ENCODE measurements at regions not wholly inside any gene's neighbourhood (a gene's known extent, or its start where the extent isn't known, plus 50 kb on each side); places are given as distances from the start of the nearest gene placed in this dataset.

- no peak for DNase-seq
Measured at GRCh38 chr10:129140921-129141885, 325.8 kb upstream of the MGMT start.

DNA sequence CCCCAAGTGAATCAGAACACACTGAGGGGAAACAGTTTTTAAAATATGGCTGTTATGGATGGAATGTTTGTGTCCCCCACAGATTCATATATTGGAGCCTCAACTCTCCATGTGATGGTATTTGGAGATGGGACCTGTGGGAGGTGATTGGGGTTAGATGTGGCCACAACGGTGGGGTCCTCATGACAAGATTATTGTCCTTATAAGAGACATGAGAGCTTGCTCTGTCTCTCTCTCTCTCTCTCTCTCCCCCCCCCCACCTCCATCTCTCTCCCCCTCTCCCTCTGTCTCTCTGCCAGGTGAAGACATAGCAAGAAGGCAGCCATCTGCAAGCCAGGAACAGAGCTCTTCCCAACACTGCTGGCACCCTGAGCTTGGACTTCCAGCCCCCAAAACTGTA is 315.8 kb upstream of the MGMT start:
- no peak for DNase-seq

- DNase-seq, result no peak
Measured at GRCh38 chr10:129156406-129156805, 310.6 kb upstream of the MGMT start.

DNA sequence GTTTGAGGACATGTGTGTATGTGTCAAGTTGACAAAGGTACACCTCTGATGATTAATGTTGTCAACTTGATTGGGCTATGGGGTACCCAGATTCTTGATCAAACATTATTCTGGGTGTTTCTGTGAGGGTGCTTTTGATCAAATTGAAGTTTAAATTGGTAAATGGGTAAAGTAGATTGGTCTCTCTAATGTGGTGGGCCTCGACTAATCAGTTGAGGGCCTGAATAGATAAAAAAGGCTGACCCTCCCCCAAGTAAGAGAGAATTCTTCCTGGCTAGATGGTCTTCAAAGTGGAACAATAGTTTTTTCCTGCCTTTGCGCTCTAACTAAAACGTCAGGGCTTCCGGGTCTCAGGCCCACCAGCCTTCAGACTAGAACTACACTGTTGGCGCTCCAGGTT is 309.9 kb upstream of the MGMT start:
- no peak for DNase-seq

DNA sequence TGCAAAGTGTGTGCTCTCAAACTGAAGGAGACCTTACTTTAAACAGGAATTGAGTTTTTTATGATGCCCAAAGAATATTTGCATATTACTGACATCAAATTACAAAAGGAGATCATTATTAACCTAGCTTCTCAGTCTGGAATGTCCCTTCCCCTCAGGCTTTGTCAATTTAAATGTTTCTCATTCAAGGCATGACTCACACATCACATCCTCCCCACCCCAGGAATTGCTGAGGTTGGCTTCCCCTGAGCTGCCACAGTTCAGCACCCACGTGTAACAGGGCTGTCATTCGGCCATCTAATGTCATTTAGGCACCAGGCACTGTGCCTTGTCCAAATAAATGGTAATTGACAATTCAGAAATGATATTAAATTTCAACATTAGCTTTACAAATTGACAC is 305.9 kb upstream of the MGMT start:
- DNase-seq, result no peak

DNA sequence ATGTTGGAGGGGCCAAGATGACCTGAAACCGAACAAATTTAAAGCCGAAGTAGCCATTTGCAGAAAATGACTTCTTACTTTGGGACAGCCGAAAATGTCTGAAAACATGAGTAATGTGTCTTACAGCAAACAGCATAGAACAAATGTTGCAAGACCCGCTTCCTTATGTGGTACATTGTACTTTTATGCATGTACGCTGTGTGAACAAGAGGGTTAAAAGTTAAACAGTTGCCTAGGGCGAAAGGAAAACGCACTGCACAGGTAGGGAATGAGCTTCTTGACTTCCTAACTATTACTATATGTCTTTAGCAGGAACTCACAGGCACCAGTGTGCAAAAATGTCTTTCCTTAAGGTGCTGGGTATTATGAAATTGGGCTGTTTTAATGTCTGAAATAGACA is 303.5 kb upstream of the MGMT start:
- no peak for DNase-seq

DNA sequence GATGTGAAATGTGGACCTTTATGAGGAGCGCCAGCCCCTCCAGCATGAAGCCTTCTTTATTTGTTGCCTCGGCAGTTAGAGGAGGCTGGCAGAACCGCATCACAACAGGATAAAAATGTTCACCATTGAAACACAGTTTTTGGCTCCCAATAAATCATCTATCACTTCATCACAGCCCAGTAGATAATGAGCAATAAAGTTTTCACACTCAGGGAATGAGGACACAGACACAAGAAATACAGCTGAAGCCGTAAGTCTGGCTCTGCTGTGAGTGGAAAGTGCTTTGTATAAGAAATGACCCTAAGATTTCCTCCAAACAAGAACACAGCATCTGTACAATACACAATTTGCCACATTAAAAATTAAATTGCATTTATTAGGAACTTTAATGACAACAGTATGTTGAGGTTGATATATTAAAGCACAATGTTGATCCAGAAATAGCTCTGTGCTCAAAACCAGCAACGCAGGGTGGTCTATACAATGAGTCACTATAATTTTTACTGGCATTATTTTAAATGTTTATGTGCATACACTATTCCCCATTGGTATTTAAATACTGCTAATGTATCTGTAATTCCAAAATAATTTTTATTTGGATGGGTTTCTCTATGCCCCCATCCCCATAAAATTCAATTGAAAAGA is 301.8 kb upstream of the MGMT start:
- no peak for DNase-seq

- no peak for DNase-seq
Measured at GRCh38 chr10:129165770-129166169, 301.3 kb upstream of the MGMT start.

GRCh38 chr10:129168660-129169059 is 298.4 kb upstream of the MGMT start:
- DNase-seq, result no peak

- no peak for DNase-seq
Measured at GRCh38 chr10:129169115-129169514, 297.9 kb upstream of the MGMT start.

DNA sequence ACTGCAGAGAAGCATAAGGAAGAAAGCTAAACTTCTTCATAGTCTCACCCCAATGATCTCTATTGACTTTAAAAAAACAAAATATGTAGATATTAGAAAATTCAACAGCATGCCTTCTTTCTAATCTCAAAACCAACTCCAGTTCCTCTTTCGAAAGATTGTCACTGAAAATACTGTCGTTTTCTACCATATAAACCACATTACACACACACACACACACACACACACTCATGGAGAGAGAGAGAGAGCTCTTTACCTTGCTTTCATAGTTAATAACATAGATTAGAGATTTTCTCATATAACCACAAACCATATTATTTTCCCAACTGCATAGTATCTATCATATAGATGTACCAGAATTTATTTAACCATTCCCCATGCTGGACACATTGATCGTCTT is 296.2 kb upstream of the MGMT start:
- DNase-seq, result no peak

DNA sequence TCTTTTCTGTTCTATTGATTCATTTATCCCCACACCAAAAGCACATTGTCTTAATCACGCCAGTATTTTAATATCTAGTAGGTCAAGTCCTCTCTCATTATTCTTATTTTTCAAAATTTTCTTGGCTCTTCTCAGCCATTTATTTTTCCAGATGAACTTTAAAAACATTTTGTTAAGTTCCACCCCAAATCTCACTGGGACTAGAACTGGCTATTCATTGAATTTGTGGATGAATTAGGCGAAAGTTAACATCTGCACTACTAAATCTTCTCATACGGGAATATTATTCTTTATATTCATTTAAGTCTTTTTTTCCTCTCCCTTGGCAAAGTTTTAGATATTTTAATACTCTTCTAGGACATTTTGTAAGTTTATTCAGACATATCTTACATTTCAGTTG is 295.2 kb upstream of the MGMT start:
- DNase-seq, result no peak

- no peak for DNase-seq
Measured at GRCh38 chr10:129174232-129175014, 292.6 kb upstream of the MGMT start.

DNA sequence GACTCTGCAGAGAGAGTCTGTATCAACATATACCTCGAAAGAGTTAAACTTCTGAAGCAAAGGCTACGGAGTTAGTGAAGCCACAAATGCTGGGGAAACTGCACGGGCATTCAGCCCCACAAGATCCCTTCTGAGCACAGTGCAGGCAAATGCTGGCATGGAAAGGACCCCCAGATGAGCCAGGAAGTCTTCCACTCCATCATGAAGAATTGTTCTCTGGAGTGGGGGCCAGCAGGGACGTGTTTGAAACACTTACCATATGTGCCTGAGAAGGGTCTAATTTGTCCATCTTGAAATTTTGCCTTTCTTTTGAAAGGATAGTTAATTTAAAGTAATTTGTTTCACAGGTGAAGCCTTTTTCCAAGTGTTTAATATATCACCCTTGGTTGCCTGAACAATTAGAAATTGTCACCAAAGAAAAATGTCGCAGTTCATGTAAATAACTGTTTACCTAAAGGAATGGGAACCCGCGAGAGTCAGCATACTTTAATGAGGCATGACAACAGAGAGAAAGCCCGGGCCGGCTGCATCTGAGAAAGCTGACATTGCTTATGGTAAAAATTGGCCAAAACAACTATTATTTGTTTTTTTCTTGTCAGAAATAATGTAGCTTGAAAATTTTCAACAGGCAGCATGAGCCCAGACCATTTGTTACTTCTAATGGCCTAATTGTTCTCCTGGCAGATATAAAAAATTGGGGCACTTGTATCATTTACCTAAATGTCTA is 287.6 kb upstream of the MGMT start:
- DNase-seq, result no peak

GRCh38 chr10:129179972-129180678 is 286.9 kb upstream of the MGMT start:
- no peak for DNase-seq

DNA sequence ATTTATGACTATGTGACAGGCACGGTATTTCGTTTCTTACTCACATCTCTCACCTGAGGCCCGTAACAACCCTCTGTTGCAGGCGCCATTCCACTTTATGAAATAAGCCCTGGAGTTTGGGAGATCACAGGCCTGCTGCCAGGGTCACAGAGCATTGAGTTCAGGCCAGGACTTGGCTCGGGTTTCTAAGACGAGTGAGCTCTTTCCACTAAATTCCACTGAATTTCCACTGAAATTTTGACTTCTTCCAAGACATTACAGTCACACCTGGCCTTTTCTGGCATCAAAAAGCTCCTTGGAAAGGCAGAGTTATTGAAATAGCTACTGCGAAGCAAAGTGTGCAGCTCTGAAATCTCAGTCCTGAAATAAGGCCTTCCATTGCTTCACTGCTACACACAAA is 282.8 kb upstream of the MGMT start:
- no peak for DNase-seq

DNA sequence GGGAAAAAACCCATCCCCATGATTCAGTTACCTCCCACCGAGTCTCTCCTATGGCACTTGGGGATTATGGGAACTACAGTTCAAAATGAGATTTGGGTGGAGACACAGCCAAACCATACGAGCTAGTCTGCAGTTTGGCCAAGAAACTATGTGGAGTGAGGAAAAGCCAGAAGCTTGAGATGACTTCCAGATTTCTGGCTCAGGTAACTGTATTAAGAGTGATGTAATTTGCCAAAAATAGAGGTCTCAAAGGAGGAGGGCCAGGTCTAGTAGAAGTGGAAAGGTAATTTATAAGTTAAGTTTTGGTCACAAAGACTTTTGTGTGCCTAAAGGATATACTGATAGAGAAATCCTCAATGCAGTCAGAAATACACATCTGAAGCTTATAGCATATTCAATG is 279.7 kb upstream of the MGMT start:
- DNase-seq, result no peak

GRCh38 chr10:129191797-129192196 is 275.2 kb upstream of the MGMT start:
- DNase-seq, result no peak

- DNase-seq, result no peak
Measured at GRCh38 chr10:129192344-129193128, 274.5 kb upstream of the MGMT start.

GRCh38 chr10:129193148-129193547 is 273.9 kb upstream of the MGMT start:
- no peak for DNase-seq

GRCh38 chr10:129194181-129194870 is 272.7 kb upstream of the MGMT start:
- no peak for DNase-seq
